ENCODE measurements at regions not wholly inside any gene's neighbourhood (a gene's known extent, or its start where the extent isn't known, plus 50 kb on each side); places are given as distances from the start of the nearest gene placed in this dataset.

- peak; percentile 30 for DNase-seq
These were observed 120.9 kb downstream of the SAMMSON start for GRCh38 chr3:70120357-70120966.

GRCh38 chr3:70127192-70127591 is 127.7 kb downstream of the SAMMSON start:
- DNase-seq = no peak

- no peak for DNase-seq
These were observed 137.8 kb downstream of the SAMMSON start for GRCh38 chr3:70137366-70137765.

GRCh38 chr3:70138606-70139005 is 139.1 kb downstream of the SAMMSON start:
- no peak for DNase-seq
